A673 (cell line): ENCODE measurements at regions not wholly inside any gene's neighbourhood (a gene's known extent, or its start where the extent isn't known, plus 50 kb on each side); places are given as distances from the start of the nearest gene placed in this dataset.

Experiments
- CTCF ChIP-seq: fragments of 300-800, 200-600 bp; sonication (generic); conservative IDR thresholded peaks from 2 replicates; pipeline ENCODE4 v1.5.1; 2017; ENCODE audit warnings: low read depth, mild to moderate bottlenecking, antibody characterized with exemption, low read length, moderate library complexity, mixed read lengths
- EZH2 ChIP-seq: fragments of 200-600 bp; sonication (generic); IDR thresholded peaks from 2 replicates; pipeline ENCODE4 v1.6.1; 2017; ENCODE audit warnings: borderline replicate concordance, low read depth, mild to moderate bottlenecking, mixed read lengths, antibody characterized with exemption, low read length; ENCODE audit not compliant: poor library complexity, severe bottlenecking

GRCh38 chr2:120834206-120834605, 98.5 kb downstream of the GLI2 start:
- TF ChIP-seq EZH2 (no peak), CTCF (no peak)
